HL-60 (cell line): ENCODE measurements at regions not wholly inside any gene's neighbourhood (a gene's known extent, or its start where the extent isn't known, plus 50 kb on each side); places are given as distances from the start of the nearest gene placed in this dataset.

Experiments
- DNase-seq, 2 experiments: peaks; one replicate each; pipeline ENCODE4 v3.0.0-alpha.2; 2010 to 2020; ENCODE audit warnings: low read depth in 1 of 2, low spot score in 1 of 2
- H3K27ac ChIP-seq: fragments of 250-450 bp; sonication (Bioruptor Pico); replicated peaks from 2 replicates; pipeline ENCODE4 v1.5.1; 2020; ENCODE audit warnings: mild to moderate bottlenecking, moderate library complexity
- H3K27me3 ChIP-seq: fragments of 250-450 bp; sonication (Bioruptor Pico); 2 replicates; pipeline ENCODE4 v1.5.1; 2021; ENCODE audit warnings: mild to moderate bottlenecking, moderate library complexity; ENCODE audit not compliant: insufficient read depth, poor library complexity, severe bottlenecking
- H3K4me3 ChIP-seq: replicated peaks from 2 replicates; pipeline ENCODE4 v1.5.1; 2011; ENCODE audit warnings: mild to moderate bottlenecking, control low read depth, low read length; ENCODE audit not compliant: insufficient read depth
- GABPA ChIP-seq: IDR thresholded peaks from 2 replicates; pipeline ENCODE4 v1.6.1; 2012; ENCODE audit warnings: low read depth
- POLR2AphosphoS5 ChIP-seq: IDR thresholded peaks from 2 replicates; pipeline ENCODE4 v1.6.1; 2012; ENCODE audit warnings: low read depth
- REST ChIP-seq: IDR thresholded peaks from 2 replicates; pipeline ENCODE4 v1.6.1; 2012; ENCODE audit warnings: low read depth; ENCODE audit not compliant: insufficient replicate concordance
- SPI1 ChIP-seq: IDR thresholded peaks from 2 replicates; pipeline ENCODE4 v1.6.1; 2012; ENCODE audit warnings: low read depth, mild to moderate bottlenecking, borderline replicate concordance
- TF ChIP-seq, protein P1 (sequence below): IDR thresholded peaks from one replicate; pipeline ENCODE4 v1.5.1; 2011; ENCODE audit warnings: low read length, control low read depth, inconsistent platforms; ENCODE audit not compliant: insufficient read depth

DNA sequence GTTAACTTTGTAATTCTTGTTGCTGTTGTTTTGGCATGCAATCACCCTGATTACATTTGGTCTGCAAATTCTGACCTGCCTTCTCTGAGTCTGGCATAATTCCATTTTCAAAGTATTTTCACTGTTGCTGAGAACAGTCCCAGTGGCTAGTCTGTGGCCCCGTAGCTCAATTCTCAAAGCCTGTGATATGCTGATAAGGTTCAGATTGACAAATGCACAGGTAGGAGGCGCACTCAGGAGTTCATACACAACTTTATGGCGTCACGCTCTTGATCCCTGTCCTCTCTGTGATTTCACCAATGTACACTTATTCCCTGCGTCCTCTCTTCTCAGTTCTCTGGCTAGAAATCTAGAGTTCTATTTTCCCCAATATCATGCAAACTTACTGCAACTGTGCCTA, 376.6 kb upstream of the SLCO3A1 start:
- Histone ChIP-seq H3K27me3 (no peaks in the 10 kb centered on the region), H3K27ac (no peak overlapping the region), H3K4me3 (no peak overlapping the region)
- TF ChIP-seq GABPA (no peak), REST (no peak), SPI1 (no peak), POLR2AphosphoS5 (no peak)
- TF ChIP-seq, protein P1, sequence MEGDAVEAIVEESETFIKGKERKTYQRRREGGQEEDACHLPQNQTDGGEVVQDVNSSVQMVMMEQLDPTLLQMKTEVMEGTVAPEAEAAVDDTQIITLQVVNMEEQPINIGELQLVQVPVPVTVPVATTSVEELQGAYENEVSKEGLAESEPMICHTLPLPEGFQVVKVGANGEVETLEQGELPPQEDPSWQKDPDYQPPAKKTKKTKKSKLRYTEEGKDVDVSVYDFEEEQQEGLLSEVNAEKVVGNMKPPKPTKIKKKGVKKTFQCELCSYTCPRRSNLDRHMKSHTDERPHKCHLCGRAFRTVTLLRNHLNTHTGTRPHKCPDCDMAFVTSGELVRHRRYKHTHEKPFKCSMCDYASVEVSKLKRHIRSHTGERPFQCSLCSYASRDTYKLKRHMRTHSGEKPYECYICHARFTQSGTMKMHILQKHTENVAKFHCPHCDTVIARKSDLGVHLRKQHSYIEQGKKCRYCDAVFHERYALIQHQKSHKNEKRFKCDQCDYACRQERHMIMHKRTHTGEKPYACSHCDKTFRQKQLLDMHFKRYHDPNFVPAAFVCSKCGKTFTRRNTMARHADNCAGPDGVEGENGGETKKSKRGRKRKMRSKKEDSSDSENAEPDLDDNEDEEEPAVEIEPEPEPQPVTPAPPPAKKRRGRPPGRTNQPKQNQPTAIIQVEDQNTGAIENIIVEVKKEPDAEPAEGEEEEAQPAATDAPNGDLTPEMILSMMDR: no peak
- no peak for DNase-seq

DNA sequence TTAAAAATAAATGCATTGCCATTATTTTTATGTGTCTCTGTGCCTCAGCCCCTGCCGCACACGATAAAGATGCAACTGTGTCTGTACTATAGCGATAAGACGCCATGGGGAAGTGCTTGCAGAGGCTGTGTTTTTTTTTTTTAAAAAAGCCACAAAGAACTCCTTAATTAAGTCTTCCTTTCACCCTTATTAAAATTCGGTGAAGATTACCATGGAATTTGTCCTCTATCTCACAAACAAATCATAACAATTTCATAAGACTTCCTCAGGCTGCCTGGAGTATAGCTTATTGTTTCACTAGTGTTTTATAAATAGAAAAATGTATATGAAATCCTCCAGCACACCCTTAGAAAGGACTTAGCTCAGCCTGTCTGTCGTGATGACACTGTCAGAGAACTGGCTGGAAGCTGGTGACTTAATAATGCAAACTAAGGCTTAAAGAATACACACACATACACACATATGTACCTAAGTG, 374.8 kb upstream of the SLCO3A1 start:
- TF ChIP-seq SPI1 (peak; percentile 69; the same call in 1 of the 2 replicates), GABPA (no peak), REST (no peak), POLR2AphosphoS5 (no peak)
- TF ChIP-seq, protein P1: no peak
- Histone ChIP-seq H3K27ac (no peak overlapping the region), H3K27me3 (no peaks in the 10 kb centered on the region), H3K4me3 (no peak overlapping the region)
- no peak for DNase-seq

GRCh38 chr15:91480426-91480825, 373.1 kb upstream of the SLCO3A1 start:
- H3K27ac ChIP-seq: no peak overlapping the region
- no peak for DNase-seq
- TF ChIP-seq REST (no peak), GABPA (no peak), SPI1 (no peak), POLR2AphosphoS5 (no peak)
- TF ChIP-seq, protein P1: no peak
- no peaks in the 10 kb centered on the region for H3K27me3 ChIP-seq
- no peak overlapping the region for H3K4me3 ChIP-seq
